OCI-LY7 (cell line): ENCODE measurements at regions not wholly inside any gene's neighbourhood (a gene's known extent, or its start where the extent isn't known, plus 50 kb on each side); places are given as distances from the start of the nearest gene placed in this dataset.
A peak's percentile ranks its signal among the peaks of the same experiment; 100 is the strongest.

Source experiments
- BruUV-seq: library from RNA; stranded (reverse); fragments of 400-500 nt; replicated peaks from 2 replicates; lab custom pipeline; 2021; lab: Mats Ljungman, UMichigan
- CTCF ChIA-PET: fragments of 300-600 bp; sonication (Branson Sonifier 250); formaldehyde crosslinking; loops from one replicate; lab custom pipeline; 2022; ENCODE audit warnings: antibody characterized with exemption; ENCODE audit not compliant: unreplicated experiment; lab: Charles Lee
- POLR2A ChIA-PET: fragments of 300-600 bp; sonication (Branson Sonifier 250); formaldehyde crosslinking; loops from one replicate; lab custom pipeline; 2022; ENCODE audit warnings: antibody characterized with exemption; lab: Charles Lee
- DNase-seq: peaks from one replicate; pipeline ENCODE4 v3.0.0-alpha.2; 2015; ENCODE audit warnings: low spot score
- H2AFZ ChIP-seq: fragments of 200-600 bp; sonication (generic), shearing (Covaris generic); 2 replicates; pipeline ENCODE4 v1.6.1; 2014; ENCODE audit warnings: mild to moderate bottlenecking, antibody characterized with exemption, low read length, moderate library complexity
- H3K27ac ChIP-seq: fragments of 200-600 bp; sonication (generic); 2 replicates; pipeline ENCODE4 v1.5.1; 2014; ENCODE audit warnings: mixed run types, low read depth, mild to moderate bottlenecking, moderate library complexity, low read length, inconsistent platforms; ENCODE audit not compliant: poor library complexity, severe bottlenecking
- H3K36me3 ChIP-seq: fragments of 200-600 bp; sonication (generic); 2 replicates; pipeline ENCODE4 v1.6.1; 2014; ENCODE audit warnings: mild to moderate bottlenecking, antibody characterized with exemption, low read length, moderate library complexity, mixed read lengths; ENCODE audit not compliant: insufficient read depth
- H3K4me1 ChIP-seq: fragments of 200-600 bp; sonication (generic); 2 replicates; pipeline ENCODE4 v1.5.1; 2014; ENCODE audit warnings: mild to moderate bottlenecking, low read length; ENCODE audit not compliant: insufficient read depth, poor library complexity, severe bottlenecking
- H3K4me2 ChIP-seq: fragments of 200-600 bp; sonication (generic); 2 replicates; pipeline ENCODE4 v1.6.1; 2014; ENCODE audit warnings: mild to moderate bottlenecking, low read length
- H3K4me3 ChIP-seq: fragments of 200-600 bp; sonication (generic); 2 replicates; pipeline ENCODE4 v1.5.1; 2014; ENCODE audit warnings: mild to moderate bottlenecking, low read depth, low read length; ENCODE audit not compliant: poor library complexity, severe bottlenecking
- H3K79me2 ChIP-seq: fragments of 200-600 bp; sonication (generic); 2 replicates; pipeline ENCODE4 v1.6.1; 2016; ENCODE audit warnings: low read depth, mild to moderate bottlenecking, low read length, moderate library complexity, mixed read lengths; ENCODE audit not compliant: insufficient read depth
- H3K9me2 ChIP-seq: fragments of 200-600 bp; sonication (generic); 2 replicates; pipeline ENCODE4 v1.6.1; 2016; ENCODE audit warnings: mild to moderate bottlenecking, low read length, mixed read lengths; ENCODE audit not compliant: insufficient read depth
- H3K9me3 ChIP-seq: fragments of 200-600 bp; sonication (generic); 2 replicates; pipeline ENCODE4 v1.6.1; 2014; ENCODE audit warnings: mild to moderate bottlenecking, mixed run types, low read length, mixed read lengths
- H4K20me1 ChIP-seq: fragments of 200-600 bp; sonication (generic); 2 replicates; pipeline ENCODE4 v1.6.1; 2014; ENCODE audit warnings: mild to moderate bottlenecking, antibody characterized with exemption, low read length, moderate library complexity, mixed read lengths; ENCODE audit not compliant: insufficient read depth
- CTCF ChIP-seq: fragments of 200-600 bp; sonication (generic); conservative IDR thresholded peaks from 2 replicates; pipeline ENCODE4 v1.5.1; 2014; ENCODE audit warnings: mild to moderate bottlenecking, antibody characterized with exemption, low read length, moderate library complexity, mixed read lengths
- EZH2phosphoT487 ChIP-seq: fragments of 200-600 bp; sonication (generic); IDR thresholded peaks from 2 replicates; pipeline ENCODE4 v1.6.1; 2018; ENCODE audit warnings: low read depth, borderline replicate concordance, mild to moderate bottlenecking, mixed run types, antibody characterized with exemption, low read length, moderate library complexity, mixed read lengths
- intact Hi-C: fragments of 100-400 bp; cut with micrococcal nuclease; formaldehyde crosslinking; loops from one replicate; pipeline ENCODE4 v1.10.0; 2022; ENCODE audit not compliant: unreplicated experiment

- Histone ChIP-seq H3K4me3 (no peak overlapping the region), H3K4me1 (peaks cover 21% of the 10 kb centered on the region), H4K20me1 (no peaks in the 10 kb centered on the region), H3K9me3 (peaks cover 4% of the 10 kb centered on the region; the same call in 1 of the 2 replicates), H3K9me2 (no peaks in the 10 kb centered on the region), H3K36me3 (no peaks in the 10 kb centered on the region; the same call in 1 of the 2 replicates), H3K79me2 (no peaks in the 10 kb centered on the region), H3K4me2 (no peak overlapping the region), H2AFZ (peak overlapping the region; percentile 17; the same call in 1 of the 2 replicates), H3K27ac (no peak overlapping the region)
- intact Hi-C loops: loop anchor here (10.0 kb wide), 1 partner anchor 193 kb away; no protein-coding TSS in a partner anchor
- POLR2A ChIA-PET: interaction anchor here (0.6 to 1.4 kb wide), 6 partner anchors 9 to 150 kb away, joined by 3 to 5 read pairs (median 4); no protein-coding TSS in a partner anchor
- BruUV-seq: no TSS peak
- DNase-seq: no peak
- CTCF ChIA-PET: no interaction called here
- TF ChIP-seq EZH2phosphoT487: no peak
- TF ChIP-seq CTCF: no peak
These were observed 55.1 kb upstream of the SPRED1 start for GRCh38 chr15:38197553-38197952.

DNA sequence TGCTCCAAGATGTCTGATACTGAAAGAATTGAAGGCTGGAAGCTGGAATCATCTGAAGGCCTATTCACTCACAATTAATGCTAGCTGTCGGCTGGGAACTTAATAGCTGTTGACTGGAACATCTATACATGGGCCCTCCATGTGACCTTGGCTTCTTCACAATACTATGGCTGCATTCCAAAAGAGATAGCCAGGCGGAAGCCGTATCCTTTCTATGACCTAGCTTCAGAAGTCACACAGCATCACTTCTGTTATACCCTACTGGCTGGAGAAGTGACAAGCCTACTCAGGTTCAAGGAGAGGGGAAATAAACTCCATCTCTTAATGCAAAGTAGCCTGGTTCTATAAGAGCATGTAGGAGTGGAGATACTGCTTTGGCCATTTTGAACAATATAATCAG lies 50.9 kb upstream of the SPRED1 start:
- H3K79me2 ChIP-seq: no peaks in the 10 kb centered on the region
- POLR2A ChIA-PET: no interaction called here
- no peak overlapping the region for H3K4me2 ChIP-seq
- peaks cover 10% of the 10 kb centered on the region for H3K4me1 ChIP-seq
- H3K9me3 ChIP-seq: no peaks in the 10 kb centered on the region
- BruUV-seq: no TSS peak
- no peak overlapping the region for H2AFZ ChIP-seq
- CTCF ChIA-PET: interaction anchor here (0.6 kb wide), 1 partner anchor 10 kb away, joined by 3 read pairs; no protein-coding TSS in a partner anchor
- no peak for DNase-seq
- H3K27ac ChIP-seq: no peak overlapping the region
- H3K4me3 ChIP-seq: no peak overlapping the region
- H4K20me1 ChIP-seq: no peaks in the 10 kb centered on the region
- no peaks in the 10 kb centered on the region for H3K9me2 ChIP-seq
- no peaks in the 10 kb centered on the region for H3K36me3 ChIP-seq
- no peak for TF ChIP-seq CTCF
- no peak for TF ChIP-seq EZH2phosphoT487
- intact Hi-C loops: no loop called here

DNA sequence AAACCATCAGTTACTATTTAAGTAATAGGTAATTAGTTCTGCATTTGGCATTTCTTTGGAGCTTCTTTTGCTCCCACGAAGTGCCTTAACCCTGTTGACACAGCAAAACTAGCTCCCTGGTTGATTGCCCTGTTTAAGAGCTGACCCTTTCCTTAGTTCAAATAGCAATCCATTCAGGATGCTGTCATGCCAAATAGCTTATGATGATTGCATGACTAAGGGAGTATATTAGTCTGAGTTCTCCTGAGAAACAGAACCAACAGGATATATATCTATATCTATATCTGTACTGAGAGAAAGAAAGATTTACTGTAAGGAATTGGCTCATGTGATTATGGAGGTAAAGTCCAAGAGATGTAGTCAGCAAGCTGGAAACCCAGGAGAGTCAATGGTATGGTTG lies 50.3 kb upstream of the SPRED1 start:
- ChIA-PET CTCF (interaction anchor here (0.6 kb wide), 1 partner anchor 9 kb away, joined by 3 read pairs; no protein-coding TSS in a partner anchor), POLR2A (interaction anchor here (1.1 kb wide), 1 partner anchor 13 kb away, joined by 3 read pairs; no protein-coding TSS in a partner anchor)
- BruUV-seq: no TSS peak
- no peaks in the 10 kb centered on the region for H3K9me3 ChIP-seq
- no peak overlapping the region for H3K4me2 ChIP-seq
- H2AFZ ChIP-seq: no peak overlapping the region
- no peak overlapping the region for H3K4me3 ChIP-seq
- intact Hi-C loops: no loop called here
- no peak for DNase-seq
- no peaks in the 10 kb centered on the region for H4K20me1 ChIP-seq
- H3K36me3 ChIP-seq: no peaks in the 10 kb centered on the region
- peaks cover 7% of the 10 kb centered on the region for H3K4me1 ChIP-seq
- no peaks in the 10 kb centered on the region for H3K9me2 ChIP-seq
- no peaks in the 10 kb centered on the region for H3K79me2 ChIP-seq
- no peak overlapping the region for H3K27ac ChIP-seq
- TF ChIP-seq CTCF (no peak), EZH2phosphoT487 (no peak)
